GM12878 (cell line): ENCODE measurements at regions not wholly inside any gene's neighbourhood (a gene's known extent, or its start where the extent isn't known, plus 50 kb on each side); places are given as distances from the start of the nearest gene placed in this dataset.

Experiments
- ATAC-seq: fragments of 200-7000 bp; cut with Tn5 transposase; 3 replicates; pipeline ENCODE4 v1.9.1; 2020; ENCODE audit warnings: mild to moderate bottlenecking, moderate library complexity
- BruUV-seq: library from RNA; stranded (reverse); fragments of 400-500 nt; replicated peaks from 2 replicates; lab custom pipeline; 2021; lab: Mats Ljungman, UMichigan
- CTCF ChIA-PET: fragments of 300-600 bp; sonication (Branson Sonifier 250); formaldehyde crosslinking; extraction: SDS; loops from one replicate; lab custom pipeline; 2021; ENCODE audit warnings: inconsistent platforms; lab: Yijun Ruan, JAX
- POLR2A ChIA-PET: fragments of 350-600 bp; formaldehyde crosslinking; extraction: SDS; loops from one replicate; lab custom pipeline; 2021; ENCODE audit warnings: inconsistent platforms; lab: Charles Lee
- RAD21 ChIA-PET: fragments of 300-600 bp; sonication (Branson Sonifier 250); formaldehyde crosslinking; loops from one replicate; lab custom pipeline; 2023; ENCODE audit warnings: antibody characterized with exemption; ENCODE audit not compliant: unreplicated experiment; lab: Charles Lee
- SMC1A ChIA-PET: fragments of 300-600 bp; sonication (Branson Sonifier 250); formaldehyde crosslinking; loops from one replicate; lab custom pipeline; 2023; ENCODE audit not compliant: unreplicated experiment, uncharacterized antibody; lab: Charles Lee
- DNase-seq: peaks from one replicate; pipeline ENCODE4 v3.0.0-alpha.2; 2011; ENCODE audit warnings: low read depth, low spot score
- FAIRE-seq: peaks from 3 replicates; lab custom pipeline; 2011; peaks lifted over from hg19 to GRCh38; lab: Jason Lieb, UNC
- H2AFZ ChIP-seq: 2 replicates; pipeline ENCODE4 v1.6.0; 2011; ENCODE audit warnings: low read depth, low read length, control low read depth; ENCODE audit not compliant: control insufficient read depth
- H3K27ac ChIP-seq: 2 replicates; pipeline ENCODE4 v1.5.1; 2011; ENCODE audit warnings: control low read depth; ENCODE audit not compliant: control insufficient read depth, insufficient read depth
- H3K27me3 ChIP-seq, 2 experiments: replicated peaks in 1 of 2; 2 replicates each; pipeline versions ENCODE4 v1.6.0 to v1.6.1; 2011; ENCODE audit warnings: low read length in 1 of 2; ENCODE audit not compliant: control insufficient read depth in 2 of 2, insufficient read depth in 2 of 2
- H3K36me3 ChIP-seq, 2 experiments: 2 replicates each; pipeline ENCODE4 v1.5.1; 2011; ENCODE audit warnings: low read length in 1 of 2; ENCODE audit not compliant: control insufficient read depth in 2 of 2, insufficient read depth in 2 of 2
- H3K4me1 ChIP-seq: 2 replicates; pipeline ENCODE4 v1.6.1; 2011; ENCODE audit warnings: mild to moderate bottlenecking, low read length, moderate library complexity, mixed read lengths; ENCODE audit not compliant: control insufficient read depth, insufficient read depth
- H3K4me2 ChIP-seq: 2 replicates; pipeline ENCODE4 v1.6.0; 2011; ENCODE audit warnings: control low read depth; ENCODE audit not compliant: control insufficient read depth, insufficient read depth
- H3K4me3 ChIP-seq: fragments of 200-600 bp; sonication (generic); 2 replicates; pipeline ENCODE4 v1.5.1; 2016
- H3K79me2 ChIP-seq: 2 replicates; pipeline ENCODE4 v1.6.0; 2011; ENCODE audit warnings: low read length; ENCODE audit not compliant: control insufficient read depth, insufficient read depth
- H3K9ac ChIP-seq: 2 replicates; pipeline ENCODE4 v1.8.0; 2011; ENCODE audit warnings: low read length, control low read depth, mixed read lengths; ENCODE audit not compliant: control insufficient read depth, insufficient read depth
- H3K9me3 ChIP-seq: replicated peaks from 3 replicates; pipeline ENCODE4 v1.5.1; 2011; ENCODE audit warnings: mild to moderate bottlenecking, low read length; ENCODE audit not compliant: control insufficient read depth, insufficient read depth
- H4K20me1 ChIP-seq: 2 replicates; pipeline ENCODE4 v1.6.0; 2011; ENCODE audit not compliant: control insufficient read depth, insufficient read depth
- ATF7 ChIP-seq: fragments of 450-650 bp; IDR thresholded peaks from 2 replicates; pipeline ENCODE4 v1.6.1; 2016; ENCODE audit warnings: low read depth, mild to moderate bottlenecking
- CBFB ChIP-seq: IDR thresholded peaks from 2 replicates; pipeline ENCODE4 v1.6.1; 2016; ENCODE audit warnings: antibody characterized with exemption, low read depth
- FOS ChIP-seq: IDR thresholded peaks from 3 replicates; pipeline ENCODE4 v1.6.1; 2011; ENCODE audit warnings: borderline replicate concordance; ENCODE audit not compliant: insufficient read length; ENCODE audit errors: extremely low read depth
- HDGF ChIP-seq: fragments of 450-650 bp; IDR thresholded peaks from 2 replicates; pipeline ENCODE4 v1.6.1; 2016; ENCODE audit warnings: antibody characterized with exemption
- IRF4 ChIP-seq: IDR thresholded peaks from 2 replicates; pipeline ENCODE4 v1.6.1; 2011; ENCODE audit warnings: low read depth, low read length
- MTA2 ChIP-seq: fragments of 450-650 bp; IDR thresholded peaks from 2 replicates; pipeline ENCODE4 v1.6.1; 2016; ENCODE audit warnings: low read depth, mild to moderate bottlenecking, moderate library complexity
- MTA3 ChIP-seq: IDR thresholded peaks from 2 replicates; pipeline ENCODE4 v1.6.1; 2012; ENCODE audit warnings: low read length, inconsistent platforms, borderline replicate concordance
- NFXL1 ChIP-seq: fragments of 450-650 bp; IDR thresholded peaks from 2 replicates; pipeline ENCODE4 v1.6.1; 2017; ENCODE audit warnings: antibody characterized with exemption, mild to moderate bottlenecking, borderline replicate concordance
- RCOR1 ChIP-seq: conservative IDR thresholded peaks from 2 replicates; pipeline ENCODE4 v1.6.1; 2012; ENCODE audit warnings: low read depth, low read length, improper control_type of control experiment
- RFX5 ChIP-seq: IDR thresholded peaks from 2 replicates; pipeline ENCODE4 v1.6.1; 2011; ENCODE audit warnings: low read depth, low read length, improper control_type of control experiment
- SREBF1 ChIP-seq: IDR thresholded peaks from 2 replicates; pipeline ENCODE4 v1.6.1; 2012; ENCODE audit warnings: mild to moderate bottlenecking, low read length
- STAT1 ChIP-seq: fragments of 450-650 bp; conservative IDR thresholded peaks from 2 replicates; pipeline ENCODE4 v1.6.1; 2014; ENCODE audit warnings: antibody characterized with exemption, mild to moderate bottlenecking
- ZSCAN29 ChIP-seq: fragments of 450-650 bp; IDR thresholded peaks from 2 replicates; pipeline ENCODE4 v1.6.1; 2017; ENCODE audit warnings: mild to moderate bottlenecking, moderate library complexity
- WGBS: methylation state at CpG from one replicate; pipeline ENCODE4 v1.1.6; 2016; ENCODE audit warnings: low lambda C conversion rate; ENCODE audit not compliant: insufficient replicate concordance, insufficient coverage; ENCODE audit errors: missing lambda C conversion rate; 5-methylcytosine and 5-hydroxymethylcytosine counted together
- in situ Hi-C: fragments of 300-500 bp; cut with MboI; formaldehyde crosslinking; loops from 9 replicates; pipeline ENCODE4 v1.14.3; 2018; ENCODE audit warnings: mixed read lengths
- intact Hi-C: fragments of 100-400 bp; cut with micrococcal nuclease; formaldehyde crosslinking; loops from one replicate; pipeline ENCODE4 v1.14.2; 2022; ENCODE audit not compliant: unreplicated experiment
- TF ChIP-seq, protein P1 (sequence below): fragments of 450-650 bp; IDR thresholded peaks from 2 replicates; pipeline ENCODE4 v1.6.1; 2014; ENCODE audit warnings: mild to moderate bottlenecking
- TF ChIP-seq, protein P2 (sequence below): IDR thresholded peaks from 2 replicates; pipeline ENCODE4 v1.6.1; 2011; ENCODE audit warnings: mild to moderate bottlenecking, low read depth, low read length, moderate library complexity; ENCODE audit not compliant: insufficient replicate concordance
- TF ChIP-seq, protein P3 (sequence below): fragments of 450-650 bp; conservative IDR thresholded peaks from 2 replicates; pipeline ENCODE4 v1.6.1; 2017; ENCODE audit warnings: mild to moderate bottlenecking, moderate library complexity
- TF ChIP-seq, protein P4 (sequence below): IDR thresholded peaks from 2 replicates; pipeline ENCODE4 v1.6.1; 2012; ENCODE audit warnings: low read length, inconsistent platforms

DNA sequence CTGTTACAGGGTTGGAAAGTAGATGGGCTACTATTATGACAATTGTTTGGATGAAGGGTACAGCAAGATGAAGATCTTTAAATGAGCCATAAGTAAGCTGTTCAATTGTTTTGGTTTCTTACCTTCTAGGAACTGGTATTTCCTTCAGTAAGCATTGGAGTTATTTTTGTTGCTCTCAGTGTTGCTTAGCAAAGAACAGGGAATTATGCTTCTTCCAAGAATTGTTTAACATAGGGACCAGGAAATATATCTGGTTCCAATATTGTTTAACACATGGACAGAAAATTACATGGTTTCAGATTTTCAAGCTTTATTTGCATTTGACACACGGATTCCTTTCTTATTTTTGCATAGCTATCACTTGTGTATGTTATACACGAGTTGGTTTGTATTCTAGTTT lies 1999.0 kb downstream of the ARAP2 start:
- Histone ChIP-seq H3K36me3 (no peaks in the 10 kb centered on the region), H4K20me1 (no peaks in the 10 kb centered on the region), H3K4me1 (no peaks in the 10 kb centered on the region), H3K79me2 (no peaks in the 10 kb centered on the region), H2AFZ (no peak overlapping the region), H3K9me3 (no peaks in the 10 kb centered on the region), H3K27me3 (no peaks in the 10 kb centered on the region), H3K4me3 (no peak overlapping the region), H3K4me2 (no peak overlapping the region), H3K9ac (no peak overlapping the region), H3K27ac (no peak overlapping the region)
- POLR2A ChIA-PET, result no interaction called here
- no peak for FAIRE-seq
- WGBS, result 5% methylated on average over 2 of the region's 2 CpGs
- CTCF ChIA-PET, result no interaction called here
- RAD21 ChIA-PET, result no interaction called here
- TF ChIP-seq ZSCAN29, result no peak
- no peak for TF ChIP-seq SREBF1
- no peak for TF ChIP-seq ATF7
- TF ChIP-seq RFX5, result no peak
- TF ChIP-seq IRF4, result no peak
- TF ChIP-seq, protein P1, sequence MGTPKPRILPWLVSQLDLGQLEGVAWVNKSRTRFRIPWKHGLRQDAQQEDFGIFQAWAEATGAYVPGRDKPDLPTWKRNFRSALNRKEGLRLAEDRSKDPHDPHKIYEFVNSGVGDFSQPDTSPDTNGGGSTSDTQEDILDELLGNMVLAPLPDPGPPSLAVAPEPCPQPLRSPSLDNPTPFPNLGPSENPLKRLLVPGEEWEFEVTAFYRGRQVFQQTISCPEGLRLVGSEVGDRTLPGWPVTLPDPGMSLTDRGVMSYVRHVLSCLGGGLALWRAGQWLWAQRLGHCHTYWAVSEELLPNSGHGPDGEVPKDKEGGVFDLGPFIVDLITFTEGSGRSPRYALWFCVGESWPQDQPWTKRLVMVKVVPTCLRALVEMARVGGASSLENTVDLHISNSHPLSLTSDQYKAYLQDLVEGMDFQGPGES, result no peak
- no peak for TF ChIP-seq STAT1
- no peak for TF ChIP-seq MTA3
- TF ChIP-seq, protein P2, sequence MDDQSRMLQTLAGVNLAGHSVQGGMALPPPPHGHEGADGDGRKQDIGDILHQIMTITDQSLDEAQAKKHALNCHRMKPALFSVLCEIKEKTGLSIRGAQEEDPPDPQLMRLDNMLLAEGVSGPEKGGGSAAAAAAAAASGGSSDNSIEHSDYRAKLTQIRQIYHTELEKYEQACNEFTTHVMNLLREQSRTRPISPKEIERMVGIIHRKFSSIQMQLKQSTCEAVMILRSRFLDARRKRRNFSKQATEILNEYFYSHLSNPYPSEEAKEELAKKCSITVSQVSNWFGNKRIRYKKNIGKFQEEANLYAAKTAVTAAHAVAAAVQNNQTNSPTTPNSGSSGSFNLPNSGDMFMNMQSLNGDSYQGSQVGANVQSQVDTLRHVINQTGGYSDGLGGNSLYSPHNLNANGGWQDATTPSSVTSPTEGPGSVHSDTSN, result no peak
- TF ChIP-seq MTA2, result no peak
- no peak for TF ChIP-seq NFXL1
- TF ChIP-seq, protein P3, sequence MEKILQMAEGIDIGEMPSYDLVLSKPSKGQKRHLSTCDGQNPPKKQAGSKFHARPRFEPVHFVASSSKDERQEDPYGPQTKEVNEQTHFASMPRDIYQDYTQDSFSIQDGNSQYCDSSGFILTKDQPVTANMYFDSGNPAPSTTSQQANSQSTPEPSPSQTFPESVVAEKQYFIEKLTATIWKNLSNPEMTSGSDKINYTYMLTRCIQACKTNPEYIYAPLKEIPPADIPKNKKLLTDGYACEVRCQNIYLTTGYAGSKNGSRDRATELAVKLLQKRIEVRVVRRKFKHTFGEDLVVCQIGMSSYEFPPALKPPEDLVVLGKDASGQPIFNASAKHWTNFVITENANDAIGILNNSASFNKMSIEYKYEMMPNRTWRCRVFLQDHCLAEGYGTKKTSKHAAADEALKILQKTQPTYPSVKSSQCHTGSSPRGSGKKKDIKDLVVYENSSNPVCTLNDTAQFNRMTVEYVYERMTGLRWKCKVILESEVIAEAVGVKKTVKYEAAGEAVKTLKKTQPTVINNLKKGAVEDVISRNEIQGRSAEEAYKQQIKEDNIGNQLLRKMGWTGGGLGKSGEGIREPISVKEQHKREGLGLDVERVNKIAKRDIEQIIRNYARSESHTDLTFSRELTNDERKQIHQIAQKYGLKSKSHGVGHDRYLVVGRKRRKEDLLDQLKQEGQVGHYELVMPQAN, result no peak
- no peak for TF ChIP-seq HDGF
- TF ChIP-seq, protein P4, sequence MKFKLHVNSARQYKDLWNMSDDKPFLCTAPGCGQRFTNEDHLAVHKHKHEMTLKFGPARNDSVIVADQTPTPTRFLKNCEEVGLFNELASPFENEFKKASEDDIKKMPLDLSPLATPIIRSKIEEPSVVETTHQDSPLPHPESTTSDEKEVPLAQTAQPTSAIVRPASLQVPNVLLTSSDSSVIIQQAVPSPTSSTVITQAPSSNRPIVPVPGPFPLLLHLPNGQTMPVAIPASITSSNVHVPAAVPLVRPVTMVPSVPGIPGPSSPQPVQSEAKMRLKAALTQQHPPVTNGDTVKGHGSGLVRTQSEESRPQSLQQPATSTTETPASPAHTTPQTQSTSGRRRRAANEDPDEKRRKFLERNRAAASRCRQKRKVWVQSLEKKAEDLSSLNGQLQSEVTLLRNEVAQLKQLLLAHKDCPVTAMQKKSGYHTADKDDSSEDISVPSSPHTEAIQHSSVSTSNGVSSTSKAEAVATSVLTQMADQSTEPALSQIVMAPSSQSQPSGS, result no peak
- no peak for TF ChIP-seq CBFB
- no peak for TF ChIP-seq RCOR1
- no peak for TF ChIP-seq FOS
- BruUV-seq, result no TSS peak
- ATAC-seq, result no peak
- SMC1A ChIA-PET, result no interaction called here
- in situ Hi-C loops, result no loop called here
- DNase-seq, result no peak
- intact Hi-C loops, result no loop called here
